Naive B cell (primary cell): ENCODE measurements at regions not wholly inside any gene's neighbourhood (a gene's known extent, or its start where the extent isn't known, plus 50 kb on each side); places are given as distances from the start of the nearest gene placed in this dataset.
"Not testable (repeated sequence)": the region's sequence is repeated elsewhere in the genome, so short reads cannot be mapped to it uniquely, and the experiment has no call there.

Source experiments
- ATAC-seq, 2 donors: fragments of 150-1000 bp; cut with Tn5 transposase; 2 replicates each; pipeline ENCODE4 v1.10.0; 2021; ENCODE audit warnings: low read depth in 2 of 2, mild to moderate bottlenecking in 2 of 2, moderate library complexity in 2 of 2
- DNase-seq: peaks from one replicate; pipeline ENCODE4 v3.0.0; 2022
- H3K27ac Mint-ChIP-seq, 6 donors: one replicate each; pipeline ENCODE4 v1.8.0; 2020 to 2022; ENCODE audit warnings: mild to moderate bottlenecking in 6 of 6, mixed read lengths in 6 of 6, moderate library complexity in 5 of 6, inconsistent platforms in 2 of 6
- H3K27me3 Mint-ChIP-seq, 3 donors: one replicate each; pipeline ENCODE4 v1.8.0; 2021 to 2022; ENCODE audit warnings: mixed read lengths in 3 of 3, mild to moderate bottlenecking in 1 of 3
- H3K36me3 Mint-ChIP-seq, 2 donors: one replicate each; pipeline ENCODE4 v1.8.0; 2020 to 2022; ENCODE audit warnings: mixed read lengths in 2 of 2, inconsistent platforms in 1 of 2, mild to moderate bottlenecking in 1 of 2
- H3K4me1 Mint-ChIP-seq, 3 donors: one replicate each; pipeline ENCODE4 v1.8.0; 2020 to 2022; ENCODE audit warnings: mixed read lengths in 3 of 3, inconsistent platforms in 1 of 3, mild to moderate bottlenecking in 1 of 3, moderate library complexity in 1 of 3
- H3K4me3 Mint-ChIP-seq, 8 donors: one replicate each; pipeline ENCODE4 v1.8.0; 2020 to 2022; ENCODE audit warnings: mild to moderate bottlenecking in 8 of 8, mixed read lengths in 8 of 8, moderate library complexity in 8 of 8, inconsistent platforms in 2 of 8
- H3K9me3 Mint-ChIP-seq, 7 donors: one replicate each; pipeline ENCODE4 v1.8.0; 2020 to 2022; ENCODE audit warnings: mixed read lengths in 7 of 7, mild to moderate bottlenecking in 5 of 7, inconsistent platforms in 2 of 7, moderate library complexity in 1 of 7

DNA sequence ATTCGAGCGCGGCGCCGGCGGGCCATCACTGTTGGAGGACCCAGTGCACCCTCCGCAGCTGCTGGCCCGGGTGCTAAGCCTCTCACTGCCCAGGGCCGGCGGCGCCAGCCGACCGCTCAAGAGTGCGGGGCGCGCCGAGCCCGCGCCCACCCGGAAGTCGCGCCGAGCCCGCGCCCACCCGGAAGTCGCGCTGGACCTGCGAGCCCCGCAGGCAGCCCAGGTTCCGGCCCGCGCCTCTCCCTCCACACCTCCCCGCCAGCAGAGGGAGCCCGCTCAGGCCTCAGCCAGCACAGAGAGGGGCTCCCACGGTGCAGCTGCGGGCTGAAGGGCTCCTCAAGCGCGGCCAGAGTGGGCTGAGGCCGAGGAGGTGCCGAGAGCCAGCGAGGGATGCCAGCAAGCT, 170.8 kb downstream of the GTF2H2C_2 start:
- H3K9me3 Mint-ChIP-seq, H3K4me3 Mint-ChIP-seq, ATAC-seq, H3K27ac Mint-ChIP-seq, H3K4me1 Mint-ChIP-seq, H3K36me3 Mint-ChIP-seq, H3K27me3 Mint-ChIP-seq: not testable (repeated sequence)
- DNase-seq: peak; percentile 0
